ENCODE measurements at regions not wholly inside any gene's neighbourhood (a gene's known extent, or its start where the extent isn't known, plus 50 kb on each side); places are given as distances from the start of the nearest gene placed in this dataset.
A peak's percentile ranks its signal among the peaks of the same experiment; 100 is the strongest.
"Not testable (repeated sequence)": the region's sequence is repeated elsewhere in the genome, so short reads cannot be mapped to it uniquely, and the experiment has no call there.

- Histone ChIP-seq H3K4me3 (ENCODE audit: insufficient read length, low read depth) (no peak overlapping the region), H3K9me3 (ENCODE audit: insufficient read depth, low read length) (peaks cover 13% of the 10 kb centered on the region; the same call in 1 of the 2 replicates), H3K36me3 (ENCODE audit: insufficient read depth, insufficient read length, low read length) (no peaks in the 10 kb centered on the region), H3K4me1 (ENCODE audit: insufficient read depth, insufficient read length) (no peaks in the 10 kb centered on the region), H3K9ac (ENCODE audit: insufficient read length, low read depth) (no peak overlapping the region), H3K27me3 (ENCODE audit: insufficient read depth, insufficient read length) (no peaks in the 10 kb centered on the region)
- TF ChIP-seq ZNF274 (IDR thresholded peaks at IDR 0.05; ENCODE audit: low read depth, low read length) = no peak
- no peak for TF ChIP-seq SUZ12 (IDR thresholded peaks at IDR 0.05; ENCODE audit: extremely low read depth, insufficient read depth, insufficient read length)
- TF ChIP-seq YY1 (IDR thresholded peaks at IDR 0.05; ENCODE audit: insufficient read depth, insufficient read length) = no peak
- DNase-seq (ENCODE audit: low read depth, low spot score) = peak; percentile 0
Measured at GRCh38 chr10:9160275-9160674, 1105.8 kb downstream of the GATA3 start.

- Histone ChIP-seq H3K4me1 (ENCODE audit: insufficient read depth, insufficient read length) (no peaks in the 10 kb centered on the region), H3K9ac (ENCODE audit: insufficient read length, low read depth) (no peak overlapping the region), H3K27me3 (ENCODE audit: insufficient read depth, insufficient read length) (no peaks in the 10 kb centered on the region), H3K36me3 (ENCODE audit: insufficient read depth, insufficient read length, low read length) (no peaks in the 10 kb centered on the region), H3K9me3 (ENCODE audit: insufficient read depth, low read length) (peaks cover 13% of the 10 kb centered on the region; the same call in 1 of the 2 replicates), H3K4me3 (ENCODE audit: insufficient read length, low read depth) (no peak overlapping the region)
- DNase-seq (ENCODE audit: low read depth, low spot score) = no peak
- no peak for TF ChIP-seq ZNF274 (IDR thresholded peaks at IDR 0.05; ENCODE audit: low read depth, low read length)
Measured at GRCh38 chr10:9163699-9164098, 1109.2 kb downstream of the GATA3 start.

DNA sequence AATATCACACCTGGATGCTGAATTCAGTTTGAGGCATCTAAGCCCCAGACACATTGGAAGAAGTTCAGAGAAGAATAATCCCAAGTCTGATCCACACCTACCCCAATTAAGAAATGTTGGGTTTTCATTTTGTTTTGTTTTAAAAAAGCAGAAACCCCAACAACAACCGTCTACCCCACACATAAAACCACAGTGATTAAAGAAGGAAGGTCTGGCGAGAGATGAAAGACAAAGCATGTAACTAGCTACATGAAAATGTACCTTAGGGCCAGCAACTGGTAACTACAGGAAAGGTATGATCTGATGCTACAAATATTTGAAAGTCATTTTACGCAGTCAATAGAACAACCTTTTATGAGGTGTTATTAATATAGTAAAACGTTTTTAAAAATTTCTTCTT lies 1112.3 kb downstream of the GATA3 start:
- no peaks in the 10 kb centered on the region for H3K9me3 ChIP-seq (ENCODE audit: insufficient read depth, low read length)
- no peak overlapping the region for H3K9ac ChIP-seq (ENCODE audit: insufficient read length, low read depth)
- no peaks in the 10 kb centered on the region for H3K4me1 ChIP-seq (ENCODE audit: insufficient read depth, insufficient read length)
- H3K4me3 ChIP-seq (ENCODE audit: insufficient read length, low read depth) = no peak overlapping the region
- TF ChIP-seq ZNF274 (IDR thresholded peaks at IDR 0.05; ENCODE audit: low read depth, low read length) (no peak), SUZ12 (IDR thresholded peaks at IDR 0.05; ENCODE audit: extremely low read depth, insufficient read depth, insufficient read length) (no peak), YY1 (IDR thresholded peaks at IDR 0.05; ENCODE audit: insufficient read depth, insufficient read length) (no peak)
- no peaks in the 10 kb centered on the region for H3K27me3 ChIP-seq (ENCODE audit: insufficient read depth, insufficient read length)
- no peaks in the 10 kb centered on the region for H3K36me3 ChIP-seq (ENCODE audit: insufficient read depth, insufficient read length, low read length)
- DNase-seq (ENCODE audit: low read depth, low spot score) = no peak

GRCh38 chr10:9172276-9172675 lies 1117.8 kb downstream of the GATA3 start:
- no peaks in the 10 kb centered on the region for H3K36me3 ChIP-seq (ENCODE audit: insufficient read depth, insufficient read length, low read length)
- H3K4me1 ChIP-seq (ENCODE audit: insufficient read depth, insufficient read length) = no peaks in the 10 kb centered on the region
- H3K9me3 ChIP-seq (ENCODE audit: insufficient read depth, low read length) = no peaks in the 10 kb centered on the region
- H3K27me3 ChIP-seq (ENCODE audit: insufficient read depth, insufficient read length) = no peaks in the 10 kb centered on the region
- H3K9ac ChIP-seq (ENCODE audit: insufficient read length, low read depth) = no peak overlapping the region
- no peak overlapping the region for H3K4me3 ChIP-seq (ENCODE audit: insufficient read length, low read depth)
- DNase-seq (ENCODE audit: low read depth, low spot score) = no peak
- TF ChIP-seq ZNF274 (IDR thresholded peaks at IDR 0.05; ENCODE audit: low read depth, low read length) (no peak), SUZ12 (IDR thresholded peaks at IDR 0.05; ENCODE audit: extremely low read depth, insufficient read depth, insufficient read length) (no peak), YY1 (IDR thresholded peaks at IDR 0.05; ENCODE audit: insufficient read depth, insufficient read length) (no peak)

GRCh38 chr10:9175200-9175599 lies 1120.7 kb downstream of the GATA3 start:
- DNase-seq (ENCODE audit: low read depth, low spot score) = no peak
- no peaks in the 10 kb centered on the region for H3K36me3 ChIP-seq (ENCODE audit: insufficient read depth, insufficient read length, low read length)
- no peaks in the 10 kb centered on the region for H3K9me3 ChIP-seq (ENCODE audit: insufficient read depth, low read length)

DNA sequence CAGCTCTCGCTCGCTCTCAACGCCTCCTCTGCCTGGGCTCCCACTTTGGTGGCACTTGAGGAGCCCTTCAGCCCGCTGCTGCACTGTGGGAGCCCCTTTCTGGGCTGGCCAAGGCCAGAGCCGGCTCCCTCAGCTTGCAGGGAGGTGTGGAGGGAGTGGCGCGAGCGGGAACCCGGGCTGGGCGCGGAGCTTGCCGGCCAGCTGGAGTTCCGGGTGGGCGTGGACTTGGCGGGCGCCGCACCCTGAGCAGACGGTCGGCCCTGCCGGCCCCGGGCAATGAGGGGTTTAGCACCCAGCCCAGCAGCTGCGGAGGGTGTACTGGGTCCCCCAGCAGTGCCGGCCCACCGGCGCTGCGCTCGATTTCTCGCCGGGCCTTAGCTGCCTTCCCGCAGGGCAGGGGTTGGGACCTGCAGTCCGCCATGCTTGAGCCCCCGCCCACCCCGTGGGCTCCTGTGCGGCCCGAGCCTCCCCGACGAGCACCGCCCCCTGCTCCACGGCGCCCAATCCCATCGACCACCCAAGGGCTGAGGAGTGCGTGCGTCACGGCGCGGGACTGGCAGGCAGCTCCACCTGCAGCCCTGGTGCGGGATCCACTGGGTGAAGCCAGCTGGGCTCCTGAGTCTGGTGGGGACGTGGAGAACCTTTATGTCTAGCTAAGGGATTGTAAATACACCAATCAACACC lies 1128.9 kb downstream of the GATA3 start:
- H3K4me3 ChIP-seq (ENCODE audit: insufficient read length, low read depth); H3K4me1 ChIP-seq (ENCODE audit: insufficient read depth, insufficient read length); H3K9ac ChIP-seq (ENCODE audit: insufficient read length, low read depth); DNase-seq (ENCODE audit: low read depth, low spot score); H3K9me3 ChIP-seq (ENCODE audit: insufficient read depth, low read length); H3K36me3 ChIP-seq (ENCODE audit: insufficient read depth, insufficient read length, low read length); H3K27me3 ChIP-seq (ENCODE audit: insufficient read depth, insufficient read length): not testable (repeated sequence)

More at GRCh38 chr10:9175200-9175599, 1120.7 kb downstream of the GATA3 start:
- no peak overlapping the region for H3K9ac ChIP-seq (ENCODE audit: insufficient read length, low read depth)
- no peaks in the 10 kb centered on the region for H3K4me1 ChIP-seq (ENCODE audit: insufficient read depth, insufficient read length)
- TF ChIP-seq SUZ12 (IDR thresholded peaks at IDR 0.05; ENCODE audit: extremely low read depth, insufficient read depth, insufficient read length) (no peak), YY1 (IDR thresholded peaks at IDR 0.05; ENCODE audit: insufficient read depth, insufficient read length) (no peak), ZNF274 (IDR thresholded peaks at IDR 0.05; ENCODE audit: low read depth, low read length) (no peak)
- H3K27me3 ChIP-seq (ENCODE audit: insufficient read depth, insufficient read length) = no peaks in the 10 kb centered on the region
- H3K4me3 ChIP-seq (ENCODE audit: insufficient read length, low read depth) = no peak overlapping the region

DNA sequence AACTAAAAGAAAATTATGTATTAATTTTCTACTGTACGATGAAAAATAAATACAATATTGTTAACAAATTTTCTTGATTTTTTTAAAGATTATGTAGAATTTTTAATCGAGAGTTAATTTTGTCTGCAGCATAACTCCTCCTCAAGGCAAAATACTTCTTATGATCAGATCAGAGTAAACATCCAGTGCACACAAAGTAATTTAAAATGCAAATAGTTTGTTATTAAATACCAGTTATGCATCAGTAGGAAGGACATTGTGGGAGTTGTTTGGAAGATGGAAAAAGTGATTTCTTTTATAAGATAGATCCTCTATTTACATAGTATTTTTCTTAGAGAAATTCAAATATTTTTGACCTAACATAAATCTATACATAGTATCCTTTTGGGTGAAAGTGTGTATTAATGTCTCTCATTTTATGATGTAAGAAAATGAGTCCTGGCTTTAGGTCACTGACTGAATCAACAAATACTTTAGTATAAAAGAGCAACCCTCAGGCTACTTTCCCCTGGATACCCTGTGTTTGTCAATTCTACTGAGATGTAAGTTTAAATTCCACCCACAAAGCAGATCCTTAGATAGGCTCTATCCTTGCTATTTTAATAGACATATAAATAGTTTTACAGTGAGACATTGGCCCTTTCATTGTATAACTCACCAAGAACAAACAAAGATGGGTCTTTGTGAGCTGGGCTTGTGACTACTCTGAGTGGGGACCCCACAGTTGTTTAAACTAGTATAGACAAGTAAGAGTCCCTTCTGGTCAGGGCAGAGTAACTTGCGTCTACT lies 1133.7 kb downstream of the GATA3 start:
- Histone ChIP-seq H3K4me3 (ENCODE audit: insufficient read length, low read depth) (no peak overlapping the region), H3K9ac (ENCODE audit: insufficient read length, low read depth) (no peak overlapping the region), H3K36me3 (ENCODE audit: insufficient read depth, insufficient read length, low read length) (no peaks in the 10 kb centered on the region), H3K9me3 (ENCODE audit: insufficient read depth, low read length) (no peaks in the 10 kb centered on the region), H3K4me1 (ENCODE audit: insufficient read depth, insufficient read length) (no peaks in the 10 kb centered on the region), H3K27me3 (ENCODE audit: insufficient read depth, insufficient read length) (no peaks in the 10 kb centered on the region)
- no peak for DNase-seq (ENCODE audit: low read depth, low spot score)
- TF ChIP-seq ZNF274 (IDR thresholded peaks at IDR 0.05; ENCODE audit: low read depth, low read length) (no peak), SUZ12 (IDR thresholded peaks at IDR 0.05; ENCODE audit: extremely low read depth, insufficient read depth, insufficient read length) (no peak), YY1 (IDR thresholded peaks at IDR 0.05; ENCODE audit: insufficient read depth, insufficient read length) (no peak)
